Activated naive CD8-positive, alpha-beta T cell (primary cell): ENCODE measurements at regions not wholly inside any gene's neighbourhood (a gene's known extent, or its start where the extent isn't known, plus 50 kb on each side); places are given as distances from the start of the nearest gene placed in this dataset.

Source experiments
- H3K27ac Mint-ChIP-seq: one replicate; pipeline ENCODE4 v1.8.0; 2021; ENCODE audit warnings: mixed read lengths
- H3K27me3 Mint-ChIP-seq: one replicate; pipeline ENCODE4 v1.8.0; 2021; ENCODE audit warnings: mixed read lengths
- H3K36me3 Mint-ChIP-seq: one replicate; pipeline ENCODE4 v1.8.0; 2021; ENCODE audit warnings: mixed read lengths
- H3K4me1 Mint-ChIP-seq: one replicate; pipeline ENCODE4 v1.8.0; 2021; ENCODE audit warnings: low read depth, mixed read lengths
- H3K4me3 Mint-ChIP-seq: one replicate; pipeline ENCODE4 v1.8.0; 2021; ENCODE audit warnings: mild to moderate bottlenecking, mixed read lengths
- H3K9me3 Mint-ChIP-seq: one replicate; pipeline ENCODE4 v1.8.0; 2021; ENCODE audit warnings: low read depth, mixed read lengths

GRCh38 chr13:32914686-32915085, 101.5 kb upstream of the KL start:
- no peak overlapping the region for H3K4me3 Mint-ChIP-seq
- H3K36me3 Mint-ChIP-seq, result peaks cover 13% of the 10 kb centered on the region
- peaks cover 10% of the 10 kb centered on the region for H3K9me3 Mint-ChIP-seq
- no peaks in the 10 kb centered on the region for H3K27me3 Mint-ChIP-seq
- H3K4me1 Mint-ChIP-seq, result peaks cover 12% of the 10 kb centered on the region
- no peak overlapping the region for H3K27ac Mint-ChIP-seq

GRCh38 chr13:32917504-32917903, 98.7 kb upstream of the KL start:
- H3K27me3 Mint-ChIP-seq, result no peaks in the 10 kb centered on the region
- H3K27ac Mint-ChIP-seq, result peak overlapping the region; percentile 55
- no peak overlapping the region for H3K4me3 Mint-ChIP-seq
- peaks cover 10% of the 10 kb centered on the region for H3K9me3 Mint-ChIP-seq
- peaks cover 13% of the 10 kb centered on the region for H3K36me3 Mint-ChIP-seq
- H3K4me1 Mint-ChIP-seq, result peaks cover 7% of the 10 kb centered on the region

GRCh38 chr13:32923725-32924124, 92.5 kb upstream of the KL start:
- no peaks in the 10 kb centered on the region for H3K4me1 Mint-ChIP-seq
- no peak overlapping the region for H3K4me3 Mint-ChIP-seq
- H3K9me3 Mint-ChIP-seq, result no peaks in the 10 kb centered on the region
- no peaks in the 10 kb centered on the region for H3K27me3 Mint-ChIP-seq
- no peaks in the 10 kb centered on the region for H3K36me3 Mint-ChIP-seq
- H3K27ac Mint-ChIP-seq, result no peak overlapping the region

- Mint-ChIP-seq H3K36me3 (no peaks in the 10 kb centered on the region), H3K4me3 (no peak overlapping the region), H3K27me3 (no peaks in the 10 kb centered on the region), H3K4me1 (no peaks in the 10 kb centered on the region), H3K27ac (no peak overlapping the region), H3K9me3 (no peaks in the 10 kb centered on the region)
Measured at GRCh38 chr13:32924886-32925285, 91.3 kb upstream of the KL start.

- H3K4me1 Mint-ChIP-seq, result no peaks in the 10 kb centered on the region
- H3K9me3 Mint-ChIP-seq, result no peaks in the 10 kb centered on the region
- H3K27me3 Mint-ChIP-seq, result no peaks in the 10 kb centered on the region
- H3K27ac Mint-ChIP-seq, result no peak overlapping the region
- no peak overlapping the region for H3K4me3 Mint-ChIP-seq
- H3K36me3 Mint-ChIP-seq, result no peaks in the 10 kb centered on the region
Measured at GRCh38 chr13:32925506-32925905, 90.7 kb upstream of the KL start.

GRCh38 chr13:32932376-32932775, 83.8 kb upstream of the KL start:
- Mint-ChIP-seq H3K4me1 (no peaks in the 10 kb centered on the region), H3K4me3 (no peak overlapping the region), H3K36me3 (peaks cover 3% of the 10 kb centered on the region), H3K9me3 (peaks cover 3% of the 10 kb centered on the region), H3K27me3 (peaks cover 6% of the 10 kb centered on the region), H3K27ac (no peak overlapping the region)

GRCh38 chr13:32936716-32937115, 79.5 kb upstream of the KL start:
- H3K9me3 Mint-ChIP-seq, result peaks cover 3% of the 10 kb centered on the region
- no peak overlapping the region for H3K27ac Mint-ChIP-seq
- H3K4me3 Mint-ChIP-seq, result no peak overlapping the region
- H3K4me1 Mint-ChIP-seq, result peaks cover 17% of the 10 kb centered on the region
- H3K36me3 Mint-ChIP-seq, result peaks cover 3% of the 10 kb centered on the region
- H3K27me3 Mint-ChIP-seq, result peaks cover 8% of the 10 kb centered on the region

- Mint-ChIP-seq H3K27me3 (peaks cover 8% of the 10 kb centered on the region), H3K4me3 (no peak overlapping the region), H3K4me1 (peaks cover 18% of the 10 kb centered on the region), H3K9me3 (no peaks in the 10 kb centered on the region), H3K36me3 (peaks cover 3% of the 10 kb centered on the region), H3K27ac (no peak overlapping the region)
Measured at GRCh38 chr13:32938314-32938713, 77.9 kb upstream of the KL start.

GRCh38 chr13:32938907-32939306, 77.3 kb upstream of the KL start:
- Mint-ChIP-seq H3K27ac (no peak overlapping the region), H3K4me3 (no peak overlapping the region), H3K4me1 (peaks cover 18% of the 10 kb centered on the region), H3K36me3 (peaks cover 1% of the 10 kb centered on the region), H3K27me3 (peaks cover 8% of the 10 kb centered on the region), H3K9me3 (no peaks in the 10 kb centered on the region)

- Mint-ChIP-seq H3K27me3 (peaks cover 6% of the 10 kb centered on the region), H3K27ac (no peak overlapping the region), H3K4me3 (no peak overlapping the region), H3K36me3 (no peaks in the 10 kb centered on the region), H3K9me3 (no peaks in the 10 kb centered on the region), H3K4me1 (peaks cover 18% of the 10 kb centered on the region)
Measured at GRCh38 chr13:32940601-32941000, 75.6 kb upstream of the KL start.

- no peak overlapping the region for H3K4me3 Mint-ChIP-seq
- peaks cover 18% of the 10 kb centered on the region for H3K4me1 Mint-ChIP-seq
Measured at GRCh38 chr13:32941368-32941767, 74.9 kb upstream of the KL start.

GRCh38 chr13:32946558-32946957, 69.7 kb upstream of the KL start:
- H3K9me3 Mint-ChIP-seq, result no peaks in the 10 kb centered on the region
- H3K4me1 Mint-ChIP-seq, result peaks cover 3% of the 10 kb centered on the region
- H3K36me3 Mint-ChIP-seq, result peaks cover 2% of the 10 kb centered on the region
- no peak overlapping the region for H3K27ac Mint-ChIP-seq
- H3K27me3 Mint-ChIP-seq, result no peaks in the 10 kb centered on the region
- H3K4me3 Mint-ChIP-seq, result no peak overlapping the region

More at GRCh38 chr13:32941368-32941767, 74.9 kb upstream of the KL start:
- Mint-ChIP-seq H3K9me3 (no peaks in the 10 kb centered on the region), H3K36me3 (no peaks in the 10 kb centered on the region), H3K27ac (no peak overlapping the region), H3K27me3 (peaks cover 2% of the 10 kb centered on the region)

GRCh38 chr13:32947411-32948276, 68.6 kb upstream of the KL start:
- Mint-ChIP-seq H3K9me3 (no peaks in the 10 kb centered on the region), H3K27me3 (no peaks in the 10 kb centered on the region), H3K36me3 (peaks cover 2% of the 10 kb centered on the region), H3K27ac (no peak overlapping the region), H3K4me1 (no peaks in the 10 kb centered on the region), H3K4me3 (no peak overlapping the region)

GRCh38 chr13:32949820-32950219, 66.4 kb upstream of the KL start:
- no peak overlapping the region for H3K4me3 Mint-ChIP-seq
- no peak overlapping the region for H3K27ac Mint-ChIP-seq
- H3K9me3 Mint-ChIP-seq, result no peaks in the 10 kb centered on the region
- peaks cover 2% of the 10 kb centered on the region for H3K36me3 Mint-ChIP-seq
- H3K27me3 Mint-ChIP-seq, result peaks cover 2% of the 10 kb centered on the region
- H3K4me1 Mint-ChIP-seq, result no peaks in the 10 kb centered on the region

- no peaks in the 10 kb centered on the region for H3K9me3 Mint-ChIP-seq
- H3K27ac Mint-ChIP-seq, result no peak overlapping the region
- H3K27me3 Mint-ChIP-seq, result peaks cover 2% of the 10 kb centered on the region
- peaks cover 2% of the 10 kb centered on the region for H3K36me3 Mint-ChIP-seq
- H3K4me1 Mint-ChIP-seq, result no peaks in the 10 kb centered on the region
- H3K4me3 Mint-ChIP-seq, result no peak overlapping the region
Measured at GRCh38 chr13:32951580-32951979, 64.6 kb upstream of the KL start.
